ENCODE measurements at regions not wholly inside any gene's neighbourhood (a gene's known extent, or its start where the extent isn't known, plus 50 kb on each side); places are given as distances from the start of the nearest gene placed in this dataset.

- H3K36me3 ChIP-seq (ENCODE audit: insufficient read depth, low read length) = no peaks in the 10 kb centered on the region
- H3K4me3 ChIP-seq (ENCODE audit: low read length) = no peak overlapping the region
- H3K9me3 ChIP-seq (replicated peaks; ENCODE audit: low read length) = no peaks in the 10 kb centered on the region
- H3K4me1 ChIP-seq (ENCODE audit: control insufficient read depth, insufficient read depth, low read length) = peaks cover 4% of the 10 kb centered on the region
- peaks cover 3% of the 10 kb centered on the region for H3K27me3 ChIP-seq (ENCODE audit: control insufficient read depth, insufficient read depth, low read length)
- H3K9ac ChIP-seq (ENCODE audit: low read depth, low read length) = no peak overlapping the region
- no peak overlapping the region for H3K4me2 ChIP-seq (ENCODE audit: low read length)
Measured at GRCh38 chr18:10195529-10195928, 258.9 kb upstream of the APCDD1 start.

GRCh38 chr18:10197097-10197496, 257.3 kb upstream of the APCDD1 start:
- no peak overlapping the region for H3K4me3 ChIP-seq (ENCODE audit: low read length)

GRCh38 chr18:10201226-10201625, 253.2 kb upstream of the APCDD1 start:
- Histone ChIP-seq H3K4me2 (ENCODE audit: low read length) (no peak overlapping the region), H3K4me3 (ENCODE audit: low read length) (no peak overlapping the region), H3K36me3 (ENCODE audit: insufficient read depth, low read length) (no peaks in the 10 kb centered on the region), H3K9ac (ENCODE audit: low read depth, low read length) (no peak overlapping the region), H3K27me3 (ENCODE audit: control insufficient read depth, insufficient read depth, low read length) (peaks cover 17% of the 10 kb centered on the region), H3K4me1 (ENCODE audit: control insufficient read depth, insufficient read depth, low read length) (no peaks in the 10 kb centered on the region), H3K9me3 (replicated peaks; ENCODE audit: low read length) (no peaks in the 10 kb centered on the region)

More at GRCh38 chr18:10197097-10197496, 257.3 kb upstream of the APCDD1 start:
- Histone ChIP-seq H3K9me3 (replicated peaks; ENCODE audit: low read length) (no peaks in the 10 kb centered on the region), H3K4me2 (ENCODE audit: low read length) (no peak overlapping the region), H3K36me3 (ENCODE audit: insufficient read depth, low read length) (no peaks in the 10 kb centered on the region), H3K27me3 (ENCODE audit: control insufficient read depth, insufficient read depth, low read length) (peaks cover 9% of the 10 kb centered on the region), H3K9ac (ENCODE audit: low read depth, low read length) (no peak overlapping the region), H3K4me1 (ENCODE audit: control insufficient read depth, insufficient read depth, low read length) (no peaks in the 10 kb centered on the region)

GRCh38 chr18:10201659-10202058, 252.8 kb upstream of the APCDD1 start:
- Histone ChIP-seq H3K4me2 (ENCODE audit: low read length) (no peak overlapping the region), H3K9me3 (replicated peaks; ENCODE audit: low read length) (no peaks in the 10 kb centered on the region), H3K27me3 (ENCODE audit: control insufficient read depth, insufficient read depth, low read length) (peaks cover 20% of the 10 kb centered on the region), H3K4me1 (ENCODE audit: control insufficient read depth, insufficient read depth, low read length) (no peaks in the 10 kb centered on the region), H3K9ac (ENCODE audit: low read depth, low read length) (no peak overlapping the region), H3K36me3 (ENCODE audit: insufficient read depth, low read length) (no peaks in the 10 kb centered on the region), H3K4me3 (ENCODE audit: low read length) (no peak overlapping the region)

- Histone ChIP-seq H3K9me3 (replicated peaks; ENCODE audit: low read length) (no peaks in the 10 kb centered on the region), H3K4me3 (ENCODE audit: low read length) (no peak overlapping the region), H3K27me3 (ENCODE audit: control insufficient read depth, insufficient read depth, low read length) (peaks cover 21% of the 10 kb centered on the region), H3K4me1 (ENCODE audit: control insufficient read depth, insufficient read depth, low read length) (no peaks in the 10 kb centered on the region), H3K9ac (ENCODE audit: low read depth, low read length) (no peak overlapping the region), H3K36me3 (ENCODE audit: insufficient read depth, low read length) (no peaks in the 10 kb centered on the region), H3K4me2 (ENCODE audit: low read length) (no peak overlapping the region)
Measured at GRCh38 chr18:10202845-10203321, 251.6 kb upstream of the APCDD1 start.

GRCh38 chr18:10205151-10205550, 249.3 kb upstream of the APCDD1 start:
- Histone ChIP-seq H3K36me3 (ENCODE audit: insufficient read depth, low read length) (no peaks in the 10 kb centered on the region), H3K27me3 (ENCODE audit: control insufficient read depth, insufficient read depth, low read length) (peaks cover 19% of the 10 kb centered on the region), H3K4me2 (ENCODE audit: low read length) (no peak overlapping the region), H3K9me3 (replicated peaks; ENCODE audit: low read length) (no peaks in the 10 kb centered on the region), H3K4me3 (ENCODE audit: low read length) (no peak overlapping the region), H3K4me1 (ENCODE audit: control insufficient read depth, insufficient read depth, low read length) (no peaks in the 10 kb centered on the region), H3K9ac (ENCODE audit: low read depth, low read length) (no peak overlapping the region)

- no peaks in the 10 kb centered on the region for H3K36me3 ChIP-seq (ENCODE audit: insufficient read depth, low read length)
- no peaks in the 10 kb centered on the region for H3K9me3 ChIP-seq (replicated peaks; ENCODE audit: low read length)
- H3K9ac ChIP-seq (ENCODE audit: low read depth, low read length) = no peak overlapping the region
- H3K4me1 ChIP-seq (ENCODE audit: control insufficient read depth, insufficient read depth, low read length) = no peaks in the 10 kb centered on the region
- H3K4me3 ChIP-seq (ENCODE audit: low read length) = no peak overlapping the region
- H3K4me2 ChIP-seq (ENCODE audit: low read length) = no peak overlapping the region
- peaks cover 11% of the 10 kb centered on the region for H3K27me3 ChIP-seq (ENCODE audit: control insufficient read depth, insufficient read depth, low read length)
Measured at GRCh38 chr18:10207682-10208345, 246.6 kb upstream of the APCDD1 start.

- peaks cover 11% of the 10 kb centered on the region for H3K27me3 ChIP-seq (ENCODE audit: control insufficient read depth, insufficient read depth, low read length)
- peaks cover 3% of the 10 kb centered on the region for H3K4me1 ChIP-seq (ENCODE audit: control insufficient read depth, insufficient read depth, low read length)
- no peak overlapping the region for H3K9ac ChIP-seq (ENCODE audit: low read depth, low read length)
- no peaks in the 10 kb centered on the region for H3K36me3 ChIP-seq (ENCODE audit: insufficient read depth, low read length)
- H3K4me3 ChIP-seq (ENCODE audit: low read length) = no peak overlapping the region
- no peak overlapping the region for H3K4me2 ChIP-seq (ENCODE audit: low read length)
- H3K9me3 ChIP-seq (replicated peaks; ENCODE audit: low read length) = no peaks in the 10 kb centered on the region
Measured at GRCh38 chr18:10209302-10209701, 245.1 kb upstream of the APCDD1 start.

- Histone ChIP-seq H3K4me3 (ENCODE audit: low read length) (no peak overlapping the region), H3K9me3 (replicated peaks; ENCODE audit: low read length) (no peaks in the 10 kb centered on the region), H3K4me2 (ENCODE audit: low read length) (no peak overlapping the region), H3K36me3 (ENCODE audit: insufficient read depth, low read length) (no peaks in the 10 kb centered on the region), H3K4me1 (ENCODE audit: control insufficient read depth, insufficient read depth, low read length) (peaks cover 3% of the 10 kb centered on the region), H3K9ac (ENCODE audit: low read depth, low read length) (no peak overlapping the region), H3K27me3 (ENCODE audit: control insufficient read depth, insufficient read depth, low read length) (peaks cover 8% of the 10 kb centered on the region)
Measured at GRCh38 chr18:10210057-10210633, 244.3 kb upstream of the APCDD1 start.

GRCh38 chr18:10213526-10213925, 240.9 kb upstream of the APCDD1 start:
- Histone ChIP-seq H3K4me2 (ENCODE audit: low read length) (no peak overlapping the region), H3K36me3 (ENCODE audit: insufficient read depth, low read length) (no peaks in the 10 kb centered on the region), H3K4me3 (ENCODE audit: low read length) (no peak overlapping the region), H3K9me3 (replicated peaks; ENCODE audit: low read length) (no peaks in the 10 kb centered on the region), H3K9ac (ENCODE audit: low read depth, low read length) (no peak overlapping the region), H3K4me1 (ENCODE audit: control insufficient read depth, insufficient read depth, low read length) (peaks cover 3% of the 10 kb centered on the region), H3K27me3 (ENCODE audit: control insufficient read depth, insufficient read depth, low read length) (peaks cover 11% of the 10 kb centered on the region)

- Histone ChIP-seq H3K27me3 (ENCODE audit: control insufficient read depth, insufficient read depth, low read length) (peaks cover 16% of the 10 kb centered on the region), H3K4me3 (ENCODE audit: low read length) (no peak overlapping the region), H3K36me3 (ENCODE audit: insufficient read depth, low read length) (no peaks in the 10 kb centered on the region), H3K9me3 (replicated peaks; ENCODE audit: low read length) (no peaks in the 10 kb centered on the region), H3K9ac (ENCODE audit: low read depth, low read length) (no peak overlapping the region), H3K4me1 (ENCODE audit: control insufficient read depth, insufficient read depth, low read length) (peaks cover 3% of the 10 kb centered on the region), H3K4me2 (ENCODE audit: low read length) (no peak overlapping the region)
Measured at GRCh38 chr18:10215446-10215845, 239.0 kb upstream of the APCDD1 start.

GRCh38 chr18:10216791-10217190, 237.6 kb upstream of the APCDD1 start:
- no peak overlapping the region for H3K4me2 ChIP-seq (ENCODE audit: low read length)
- H3K36me3 ChIP-seq (ENCODE audit: insufficient read depth, low read length) = no peaks in the 10 kb centered on the region
- H3K9me3 ChIP-seq (replicated peaks; ENCODE audit: low read length) = no peaks in the 10 kb centered on the region
- H3K4me1 ChIP-seq (ENCODE audit: control insufficient read depth, insufficient read depth, low read length) = peaks cover 3% of the 10 kb centered on the region
- peaks cover 16% of the 10 kb centered on the region for H3K27me3 ChIP-seq (ENCODE audit: control insufficient read depth, insufficient read depth, low read length)
- no peak overlapping the region for H3K4me3 ChIP-seq (ENCODE audit: low read length)
- H3K9ac ChIP-seq (ENCODE audit: low read depth, low read length) = no peak overlapping the region
